OCI-LY1 (cell line): ENCODE measurements at regions not wholly inside any gene's neighbourhood (a gene's known extent, or its start where the extent isn't known, plus 50 kb on each side); places are given as distances from the start of the nearest gene placed in this dataset.

ENCODE experiments used
- EZH2 ChIP-seq: fragments of 200-600 bp; sonication (generic), shearing (Covaris generic); IDR thresholded peaks from 2 replicates; pipeline ENCODE4 v1.8.0; 2017; ENCODE audit warnings: borderline replicate concordance, mixed run types, mild to moderate bottlenecking, antibody characterized with exemption, low read length, moderate library complexity, mixed read lengths
- TF ChIP-seq, protein P1 (sequence below): fragments of 200-600 bp; sonication (generic), shearing (Covaris generic); IDR thresholded peaks from 2 replicates; pipeline ENCODE4 v1.5.1; 2017; ENCODE audit warnings: mild to moderate bottlenecking, antibody characterized with exemption, low read length, moderate library complexity, mixed read lengths

DNA sequence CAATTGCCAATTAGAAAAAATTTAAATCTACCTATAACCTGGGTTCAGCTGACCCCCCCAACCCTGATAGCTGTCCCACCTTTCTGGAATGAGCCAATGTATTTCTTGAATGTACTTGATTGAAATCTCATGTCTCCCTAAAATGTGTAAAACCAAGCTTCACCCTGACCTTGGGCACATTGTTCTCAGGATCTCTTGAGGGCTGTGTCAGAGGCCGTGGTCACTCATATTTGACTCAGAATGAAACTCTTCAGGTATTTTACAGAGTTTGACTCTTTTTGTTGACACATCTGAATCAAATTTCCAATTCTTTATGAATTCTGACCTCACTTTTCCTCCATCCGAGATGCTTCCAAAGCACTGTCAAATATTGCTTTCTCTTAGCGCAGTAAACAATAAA, 115.3 kb upstream of the BEND4 start:
- TF ChIP-seq EZH2: no peak
- TF ChIP-seq, protein P1, sequence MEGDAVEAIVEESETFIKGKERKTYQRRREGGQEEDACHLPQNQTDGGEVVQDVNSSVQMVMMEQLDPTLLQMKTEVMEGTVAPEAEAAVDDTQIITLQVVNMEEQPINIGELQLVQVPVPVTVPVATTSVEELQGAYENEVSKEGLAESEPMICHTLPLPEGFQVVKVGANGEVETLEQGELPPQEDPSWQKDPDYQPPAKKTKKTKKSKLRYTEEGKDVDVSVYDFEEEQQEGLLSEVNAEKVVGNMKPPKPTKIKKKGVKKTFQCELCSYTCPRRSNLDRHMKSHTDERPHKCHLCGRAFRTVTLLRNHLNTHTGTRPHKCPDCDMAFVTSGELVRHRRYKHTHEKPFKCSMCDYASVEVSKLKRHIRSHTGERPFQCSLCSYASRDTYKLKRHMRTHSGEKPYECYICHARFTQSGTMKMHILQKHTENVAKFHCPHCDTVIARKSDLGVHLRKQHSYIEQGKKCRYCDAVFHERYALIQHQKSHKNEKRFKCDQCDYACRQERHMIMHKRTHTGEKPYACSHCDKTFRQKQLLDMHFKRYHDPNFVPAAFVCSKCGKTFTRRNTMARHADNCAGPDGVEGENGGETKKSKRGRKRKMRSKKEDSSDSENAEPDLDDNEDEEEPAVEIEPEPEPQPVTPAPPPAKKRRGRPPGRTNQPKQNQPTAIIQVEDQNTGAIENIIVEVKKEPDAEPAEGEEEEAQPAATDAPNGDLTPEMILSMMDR: no peak
